ENCODE measurements at regions not wholly inside any gene's neighbourhood (a gene's known extent, or its start where the extent isn't known, plus 50 kb on each side); places are given as distances from the start of the nearest gene placed in this dataset.

DNA sequence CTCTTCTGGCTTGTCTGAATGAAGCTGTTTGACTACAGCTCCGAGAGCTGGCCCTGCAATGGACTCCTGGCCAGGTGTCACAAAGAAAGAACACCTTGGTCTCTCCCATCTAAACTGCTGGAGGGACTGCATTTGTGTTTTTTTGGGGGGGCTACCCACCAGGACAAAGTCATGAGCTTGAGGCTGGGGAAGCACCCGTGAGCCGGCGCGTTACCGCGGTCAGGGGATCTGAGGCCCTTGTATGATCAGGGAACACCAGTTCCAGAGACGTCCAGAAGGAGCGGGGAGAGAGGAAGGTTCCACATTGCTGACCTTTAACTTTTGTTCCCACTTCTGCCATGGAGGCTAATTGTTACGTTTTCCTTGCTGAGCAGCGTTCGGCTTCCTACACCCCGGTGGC, 84.5 kb upstream of the C1orf174 start:
- TF ChIP-seq, protein P1, sequence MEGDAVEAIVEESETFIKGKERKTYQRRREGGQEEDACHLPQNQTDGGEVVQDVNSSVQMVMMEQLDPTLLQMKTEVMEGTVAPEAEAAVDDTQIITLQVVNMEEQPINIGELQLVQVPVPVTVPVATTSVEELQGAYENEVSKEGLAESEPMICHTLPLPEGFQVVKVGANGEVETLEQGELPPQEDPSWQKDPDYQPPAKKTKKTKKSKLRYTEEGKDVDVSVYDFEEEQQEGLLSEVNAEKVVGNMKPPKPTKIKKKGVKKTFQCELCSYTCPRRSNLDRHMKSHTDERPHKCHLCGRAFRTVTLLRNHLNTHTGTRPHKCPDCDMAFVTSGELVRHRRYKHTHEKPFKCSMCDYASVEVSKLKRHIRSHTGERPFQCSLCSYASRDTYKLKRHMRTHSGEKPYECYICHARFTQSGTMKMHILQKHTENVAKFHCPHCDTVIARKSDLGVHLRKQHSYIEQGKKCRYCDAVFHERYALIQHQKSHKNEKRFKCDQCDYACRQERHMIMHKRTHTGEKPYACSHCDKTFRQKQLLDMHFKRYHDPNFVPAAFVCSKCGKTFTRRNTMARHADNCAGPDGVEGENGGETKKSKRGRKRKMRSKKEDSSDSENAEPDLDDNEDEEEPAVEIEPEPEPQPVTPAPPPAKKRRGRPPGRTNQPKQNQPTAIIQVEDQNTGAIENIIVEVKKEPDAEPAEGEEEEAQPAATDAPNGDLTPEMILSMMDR (IDR thresholded peaks at IDR 0.05), result no peak
- no peaks in the 10 kb centered on the region for H3K27me3 ChIP-seq (ENCODE audit: low read depth)
- no peaks in the 10 kb centered on the region for H3K9me3 ChIP-seq
- intact Hi-C loops (cut with DNase I), result no loop called here
- no peak overlapping the region for H3K4me3 ChIP-seq
- H3K27ac ChIP-seq, result no peak overlapping the region
- no peaks in the 10 kb centered on the region for H3K4me1 ChIP-seq
- ATAC-seq (no peak), DNase-seq (no peak)
- no peaks in the 10 kb centered on the region for H3K36me3 ChIP-seq

DNA sequence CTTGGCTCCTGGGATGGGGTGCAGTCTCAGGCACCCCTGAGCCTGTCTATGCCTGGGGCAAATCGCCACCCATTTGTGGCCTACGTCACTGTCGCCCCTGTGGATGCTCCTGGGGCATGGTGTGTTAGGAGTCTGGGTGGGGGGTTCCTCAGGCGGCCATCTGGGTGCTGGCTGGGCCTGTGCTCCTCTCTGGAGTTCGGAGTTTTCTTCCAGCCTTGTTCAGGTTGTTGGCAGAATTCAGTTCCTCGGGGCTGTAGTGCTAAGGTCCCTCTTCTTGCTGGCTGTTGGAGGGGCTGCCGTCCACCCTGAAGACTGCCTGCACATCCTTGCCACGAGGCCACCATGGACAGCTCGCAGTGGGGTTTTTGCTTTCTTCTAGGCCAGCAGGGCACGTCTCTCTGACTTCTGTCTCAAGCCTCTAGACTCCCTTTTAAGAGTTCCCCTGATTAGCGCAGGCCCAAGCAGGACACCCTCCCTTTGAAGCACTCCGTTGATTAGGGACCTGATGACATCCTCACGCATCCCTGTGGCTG, 86.7 kb upstream of the C1orf174 start:
- TF ChIP-seq, protein P1 (IDR thresholded peaks at IDR 0.05), result no peak
- Histone ChIP-seq H3K4me3 (no peak overlapping the region), H3K9me3 (no peaks in the 10 kb centered on the region), H3K4me1 (no peaks in the 10 kb centered on the region), H3K27me3 (ENCODE audit: low read depth) (no peaks in the 10 kb centered on the region), H3K27ac (no peak overlapping the region), H3K36me3 (no peaks in the 10 kb centered on the region)
- ATAC-seq (no peak), DNase-seq (no peak)
- intact Hi-C loops (cut with DNase I), result no loop called here

DNA sequence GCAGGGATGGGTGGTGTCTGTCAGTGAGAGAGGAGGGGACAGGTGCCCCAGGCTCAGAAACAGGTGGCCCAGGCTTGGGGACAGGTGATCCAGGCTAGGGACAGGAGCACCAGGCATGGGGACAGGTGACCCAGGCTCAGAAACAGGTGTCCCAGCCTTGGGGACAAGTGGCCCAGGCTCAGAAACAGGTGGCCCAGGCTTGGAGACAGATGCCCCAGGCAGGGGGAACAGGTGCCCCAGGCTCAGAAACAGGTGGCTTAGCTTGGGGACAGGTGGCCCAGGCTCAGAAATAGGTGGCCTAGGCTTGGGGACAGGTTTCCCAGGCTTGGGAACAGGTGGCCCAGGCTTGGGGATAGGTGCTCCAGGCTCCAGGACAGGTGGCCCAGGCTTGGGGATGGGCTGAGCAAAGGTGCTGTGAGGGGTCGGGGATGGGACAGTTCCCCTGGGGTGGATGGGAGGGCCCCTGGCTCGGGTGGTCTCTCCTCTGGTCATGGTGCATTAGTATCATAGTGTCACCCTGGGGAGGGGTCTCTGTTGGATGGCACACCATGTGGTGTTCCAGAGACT, 87.7 kb upstream of the C1orf174 start:
- Histone ChIP-seq H3K27me3 (ENCODE audit: low read depth) (no peaks in the 10 kb centered on the region), H3K9me3 (no peaks in the 10 kb centered on the region), H3K4me3 (no peak overlapping the region), H3K4me1 (no peaks in the 10 kb centered on the region), H3K36me3 (no peaks in the 10 kb centered on the region), H3K27ac (no peak overlapping the region)
- TF ChIP-seq, protein P1 (IDR thresholded peaks at IDR 0.05), result no peak
- DNase-seq (no peak), ATAC-seq (no peak)
- intact Hi-C loops (cut with DNase I), result no loop called here

DNA sequence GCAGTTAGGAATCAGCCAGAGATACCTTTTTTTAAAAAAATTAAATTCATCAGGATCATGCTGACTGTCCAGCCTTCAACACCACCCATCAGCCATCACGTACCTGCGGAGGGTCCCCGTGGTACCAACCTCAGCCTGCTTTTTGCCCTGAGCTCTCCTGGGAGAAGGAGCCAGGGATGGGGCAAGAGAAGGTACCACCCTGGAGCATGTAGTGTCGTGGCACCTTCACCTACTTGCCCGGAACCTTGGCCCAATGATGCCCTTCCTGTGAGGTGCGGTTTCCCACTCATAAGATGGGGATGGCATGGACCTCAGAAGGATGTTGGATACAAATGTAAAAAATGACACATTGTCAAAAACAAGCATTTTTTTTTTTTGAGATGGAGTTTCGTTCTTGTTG, 88.4 kb upstream of the C1orf174 start:
- intact Hi-C loops (cut with DNase I), result no loop called here
- Histone ChIP-seq H3K27me3 (ENCODE audit: low read depth) (no peaks in the 10 kb centered on the region), H3K4me3 (no peak overlapping the region), H3K36me3 (no peaks in the 10 kb centered on the region), H3K4me1 (no peaks in the 10 kb centered on the region), H3K27ac (no peak overlapping the region), H3K9me3 (no peaks in the 10 kb centered on the region)
- no peak for DNase-seq
- TF ChIP-seq, protein P1 (IDR thresholded peaks at IDR 0.05), result no peak
- ATAC-seq, result no peak

DNA sequence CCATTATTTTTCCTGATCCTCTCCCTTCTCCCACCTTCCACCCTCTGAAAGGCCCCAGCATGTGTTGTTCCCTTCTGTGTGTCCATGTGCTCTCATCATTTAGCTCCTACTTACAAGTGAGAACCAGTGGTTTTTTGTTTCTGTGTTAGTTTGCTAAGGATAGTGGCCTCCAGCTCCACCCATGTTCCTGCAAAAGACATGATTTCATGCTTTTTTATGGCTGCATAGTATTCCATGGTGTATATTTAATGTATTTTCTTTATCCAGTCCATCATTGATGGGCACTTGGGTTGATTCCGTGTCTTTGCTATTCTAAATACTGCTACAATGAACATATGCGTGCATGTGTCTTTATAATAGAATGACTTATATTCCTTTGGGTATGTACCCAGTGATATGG, 89.4 kb upstream of the C1orf174 start:
- H3K36me3 ChIP-seq, result no peaks in the 10 kb centered on the region
- TF ChIP-seq, protein P1 (IDR thresholded peaks at IDR 0.05), result no peak
- intact Hi-C loops (cut with DNase I), result no loop called here

More for the DNA sequence above, 89.4 kb upstream of the C1orf174 start:
- no peaks in the 10 kb centered on the region for H3K9me3 ChIP-seq
- H3K27me3 ChIP-seq (ENCODE audit: low read depth), result no peaks in the 10 kb centered on the region
- ATAC-seq, result no peak
- DNase-seq, result no peak
- H3K4me3 ChIP-seq, result no peak overlapping the region
- no peaks in the 10 kb centered on the region for H3K4me1 ChIP-seq
- H3K27ac ChIP-seq, result no peak overlapping the region

All from lower lobe of right lung (tissue), 2 donors.